Nephron (organoid): ENCODE measurements at regions not wholly inside any gene's neighbourhood (a gene's known extent, or its start where the extent isn't known, plus 50 kb on each side); places are given as distances from the start of the nearest gene placed in this dataset.

ENCODE experiments used
- H3K27ac Mint-ChIP-seq, 3 experiments: 2 replicates each; pipeline ENCODE4 v1.8.0; 2020; ENCODE audit warnings: mixed read lengths in 3 of 3, mild to moderate bottlenecking in 2 of 3, moderate library complexity in 1 of 3
- H3K27me3 Mint-ChIP-seq: 2 replicates; pipeline ENCODE4 v1.8.0; 2021; ENCODE audit warnings: low read depth, mild to moderate bottlenecking, moderate library complexity, mixed read lengths
- H3K36me3 Mint-ChIP-seq: 2 replicates; pipeline ENCODE4 v1.8.0; 2020; ENCODE audit warnings: low read depth, mixed read lengths
- H3K4me1 Mint-ChIP-seq: 2 replicates; pipeline ENCODE4 v1.8.0; 2020; ENCODE audit warnings: mixed read lengths
- H3K4me3 Mint-ChIP-seq, 3 experiments: 2 replicates each; pipeline ENCODE4 v1.8.0; 2020; ENCODE audit warnings: mild to moderate bottlenecking in 3 of 3, mixed read lengths in 3 of 3, moderate library complexity in 2 of 3
- H3K9me3 Mint-ChIP-seq: 2 replicates; pipeline ENCODE4 v1.8.0; 2020; ENCODE audit warnings: mixed read lengths
- CTCF ChIP-seq, 3 experiments: fragments of 200-600 bp; sonication (generic); IDR thresholded peaks; one replicate each; pipeline ENCODE4 v1.5.0; 2021; ENCODE audit warnings: antibody characterized with exemption in 3 of 3; ENCODE audit not compliant: unreplicated experiment in 3 of 3

DNA sequence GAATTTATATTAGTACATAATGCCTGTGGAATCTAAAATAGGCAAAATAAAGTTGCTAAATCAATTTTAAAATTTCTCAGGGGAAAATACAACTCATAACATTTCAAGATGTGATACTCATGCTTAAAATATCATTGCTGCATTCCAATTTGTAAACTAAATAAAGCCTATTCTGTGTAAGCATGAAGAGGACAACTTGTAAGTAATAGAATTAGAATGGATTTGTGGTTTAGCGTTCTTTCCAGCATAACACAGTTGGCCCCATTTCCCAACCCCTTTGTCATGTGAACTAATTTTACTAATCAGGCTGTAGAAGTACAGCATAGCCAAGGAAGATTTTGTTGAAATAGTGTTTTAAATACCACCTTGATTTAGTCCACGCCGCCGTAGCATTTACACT, 437.2 kb downstream of the SI start:
- H3K4me1 Mint-ChIP-seq = no peaks in the 10 kb centered on the region
- H3K27me3 Mint-ChIP-seq = no peaks in the 10 kb centered on the region
- no peak overlapping the region for H3K4me3 Mint-ChIP-seq
- TF ChIP-seq CTCF (IDR thresholded peaks at IDR 0.05; ENCODE audit: unreplicated experiment in 3 of 3) = no peak
- no peaks in the 10 kb centered on the region for H3K9me3 Mint-ChIP-seq
- no peak overlapping the region for H3K27ac Mint-ChIP-seq
- no peaks in the 10 kb centered on the region for H3K36me3 Mint-ChIP-seq

DNA sequence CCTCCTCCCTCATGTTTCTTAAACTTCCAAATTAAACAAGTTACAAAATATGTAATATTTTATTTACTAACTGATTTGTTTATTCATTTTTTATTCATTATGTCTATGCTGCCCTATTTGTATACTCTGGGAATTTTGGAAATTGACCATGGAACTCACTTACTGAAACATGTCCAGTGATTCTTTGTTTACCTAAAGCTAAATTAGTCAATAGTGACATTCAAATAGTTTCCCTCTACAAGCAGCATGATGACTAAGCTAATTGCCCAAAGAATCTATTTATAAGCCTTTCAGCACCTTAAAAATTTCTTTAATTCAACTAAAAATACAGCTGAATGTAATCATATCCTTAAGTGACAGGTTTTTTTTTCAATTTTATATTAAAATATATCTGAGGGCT, 437.7 kb downstream of the SI start:
- Mint-ChIP-seq H3K4me3 (no peak overlapping the region), H3K9me3 (no peaks in the 10 kb centered on the region), H3K36me3 (no peaks in the 10 kb centered on the region), H3K27me3 (no peaks in the 10 kb centered on the region), H3K27ac (no peak overlapping the region), H3K4me1 (no peaks in the 10 kb centered on the region)
- TF ChIP-seq CTCF (IDR thresholded peaks at IDR 0.05; ENCODE audit: unreplicated experiment in 3 of 3) = no peak

DNA sequence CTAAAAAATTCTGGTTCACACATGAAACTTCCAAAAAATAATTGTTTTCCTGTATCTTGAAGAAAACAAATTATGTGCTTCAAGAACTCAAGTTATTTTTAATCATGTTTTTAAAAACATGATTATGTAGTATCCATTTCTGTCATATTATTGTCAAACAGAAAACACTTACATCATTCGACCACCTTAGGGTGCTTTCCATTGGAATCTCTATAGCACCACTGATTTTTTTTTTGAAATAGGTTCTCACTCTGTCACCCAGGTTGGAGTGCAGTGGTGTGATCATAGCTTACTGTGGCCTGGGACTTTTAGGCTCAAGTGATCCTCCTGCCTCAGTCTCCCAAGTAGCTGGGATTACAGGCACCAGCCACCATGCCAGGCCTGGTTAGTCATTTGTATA, 457.3 kb downstream of the SI start:
- no peak overlapping the region for H3K27ac Mint-ChIP-seq
- no peaks in the 10 kb centered on the region for H3K9me3 Mint-ChIP-seq
- no peaks in the 10 kb centered on the region for H3K36me3 Mint-ChIP-seq
- no peaks in the 10 kb centered on the region for H3K4me1 Mint-ChIP-seq
- H3K4me3 Mint-ChIP-seq = no peak overlapping the region
- no peaks in the 10 kb centered on the region for H3K27me3 Mint-ChIP-seq
- TF ChIP-seq CTCF (IDR thresholded peaks at IDR 0.05; ENCODE audit: unreplicated experiment in 3 of 3) = no peak

DNA sequence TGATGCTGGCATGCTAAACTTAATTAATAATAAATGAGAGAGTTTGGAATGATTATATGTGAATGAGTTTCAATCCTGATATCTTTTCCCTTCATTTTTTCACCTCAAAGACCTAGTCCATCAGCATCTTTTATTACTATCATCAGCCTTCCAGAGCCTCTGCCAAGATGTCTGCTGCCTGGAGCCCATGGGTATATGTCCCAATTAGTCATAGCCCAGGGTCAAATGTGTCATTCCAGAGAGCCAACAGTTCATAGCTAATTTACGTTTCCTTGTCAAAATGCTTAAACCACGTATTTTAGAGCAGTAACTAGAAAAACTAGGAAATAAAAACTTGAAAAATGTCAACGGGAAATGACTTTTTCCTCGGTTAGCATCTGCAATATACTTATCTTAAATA, 457.9 kb downstream of the SI start:
- H3K4me1 Mint-ChIP-seq = no peaks in the 10 kb centered on the region
- no peaks in the 10 kb centered on the region for H3K27me3 Mint-ChIP-seq
- TF ChIP-seq CTCF (IDR thresholded peaks at IDR 0.05; ENCODE audit: unreplicated experiment in 3 of 3) = no peak
- no peak overlapping the region for H3K4me3 Mint-ChIP-seq
- H3K9me3 Mint-ChIP-seq = no peaks in the 10 kb centered on the region
- H3K36me3 Mint-ChIP-seq = no peaks in the 10 kb centered on the region
- H3K27ac Mint-ChIP-seq = no peak overlapping the region

GRCh38 chr3:164612751-164613150, 465.5 kb downstream of the SI start:
- Mint-ChIP-seq H3K27ac (no peak overlapping the region), H3K4me3 (no peak overlapping the region), H3K36me3 (no peaks in the 10 kb centered on the region), H3K27me3 (no peaks in the 10 kb centered on the region), H3K9me3 (no peaks in the 10 kb centered on the region), H3K4me1 (no peaks in the 10 kb centered on the region)
- no peak for TF ChIP-seq CTCF (IDR thresholded peaks at IDR 0.05; ENCODE audit: unreplicated experiment in 3 of 3)

DNA sequence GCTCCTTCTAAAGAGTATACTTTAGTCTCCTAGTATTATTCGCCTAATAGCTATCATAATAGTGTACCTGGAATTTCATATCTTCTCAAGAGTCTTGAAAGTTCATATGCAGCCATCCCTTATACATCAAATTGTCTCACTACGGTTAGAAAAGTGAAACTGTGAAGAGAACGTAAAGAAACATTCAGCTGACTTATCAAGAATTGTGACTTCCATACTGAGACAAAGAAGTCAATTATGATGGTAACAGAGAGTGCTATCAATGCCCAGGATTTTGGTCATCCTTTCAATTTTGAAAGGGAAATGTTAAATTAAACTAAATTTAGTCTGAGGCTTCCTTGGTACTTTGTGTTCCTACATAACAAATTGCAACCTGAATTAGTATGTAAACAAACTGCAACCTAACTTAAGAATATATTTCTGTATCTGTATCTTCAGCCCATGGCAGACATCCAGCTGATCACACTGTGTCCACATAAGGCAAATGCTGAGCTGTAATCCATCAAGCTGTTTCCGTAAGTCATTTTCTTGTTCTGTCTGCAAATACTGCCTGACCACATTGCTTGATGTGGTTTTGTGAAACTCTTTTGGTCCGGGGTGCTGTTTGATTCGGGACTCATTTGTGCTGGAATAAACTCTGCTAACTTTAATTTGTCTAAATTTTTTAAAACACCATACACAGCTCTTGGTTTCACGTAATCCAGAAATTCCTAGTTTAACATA, 469.6 kb downstream of the SI start:
- no peaks in the 10 kb centered on the region for H3K4me1 Mint-ChIP-seq
- no peaks in the 10 kb centered on the region for H3K36me3 Mint-ChIP-seq
- no peaks in the 10 kb centered on the region for H3K9me3 Mint-ChIP-seq
- no peak overlapping the region for H3K4me3 Mint-ChIP-seq
- TF ChIP-seq CTCF (IDR thresholded peaks at IDR 0.05; ENCODE audit: unreplicated experiment in 3 of 3) = no peak
- no peaks in the 10 kb centered on the region for H3K27me3 Mint-ChIP-seq
- H3K27ac Mint-ChIP-seq = no peak overlapping the region
